GM21423 (cell line): ENCODE measurements at regions not wholly inside any gene's neighbourhood (a gene's known extent, or its start where the extent isn't known, plus 50 kb on each side); places are given as distances from the start of the nearest gene placed in this dataset.
"Not testable (repeated sequence)": the region's sequence is repeated elsewhere in the genome, so short reads cannot be mapped to it uniquely, and the experiment has no call there.

Experiments used
- ATAC-seq: cut with Tn5 transposase; IDR thresholded peaks from one replicate; pipeline ENCODE4 v1.9.1; 2021; ENCODE audit warnings: mild to moderate bottlenecking, moderate library complexity; ENCODE audit not compliant: unreplicated experiment

DNA sequence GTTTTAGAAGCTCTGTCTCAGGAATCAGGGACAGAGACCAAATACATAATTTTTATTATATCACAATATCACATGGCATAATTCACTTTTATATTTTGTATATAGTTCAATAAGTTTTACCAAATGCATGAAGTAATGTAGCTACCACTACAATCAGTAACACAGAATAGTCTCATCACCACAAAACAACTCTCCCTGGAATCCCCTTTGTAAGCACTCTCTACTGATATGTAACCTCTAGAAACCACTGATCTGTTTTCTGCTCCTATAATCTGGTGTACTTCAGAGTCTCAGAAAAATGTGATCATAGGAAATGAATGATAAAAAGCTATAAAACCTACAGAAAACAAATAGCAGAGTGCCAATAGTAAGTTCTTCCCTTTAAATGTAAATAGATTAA is 1465.9 kb downstream of the SPATA31A7 start:
- not testable (repeated sequence) for ATAC-seq

DNA sequence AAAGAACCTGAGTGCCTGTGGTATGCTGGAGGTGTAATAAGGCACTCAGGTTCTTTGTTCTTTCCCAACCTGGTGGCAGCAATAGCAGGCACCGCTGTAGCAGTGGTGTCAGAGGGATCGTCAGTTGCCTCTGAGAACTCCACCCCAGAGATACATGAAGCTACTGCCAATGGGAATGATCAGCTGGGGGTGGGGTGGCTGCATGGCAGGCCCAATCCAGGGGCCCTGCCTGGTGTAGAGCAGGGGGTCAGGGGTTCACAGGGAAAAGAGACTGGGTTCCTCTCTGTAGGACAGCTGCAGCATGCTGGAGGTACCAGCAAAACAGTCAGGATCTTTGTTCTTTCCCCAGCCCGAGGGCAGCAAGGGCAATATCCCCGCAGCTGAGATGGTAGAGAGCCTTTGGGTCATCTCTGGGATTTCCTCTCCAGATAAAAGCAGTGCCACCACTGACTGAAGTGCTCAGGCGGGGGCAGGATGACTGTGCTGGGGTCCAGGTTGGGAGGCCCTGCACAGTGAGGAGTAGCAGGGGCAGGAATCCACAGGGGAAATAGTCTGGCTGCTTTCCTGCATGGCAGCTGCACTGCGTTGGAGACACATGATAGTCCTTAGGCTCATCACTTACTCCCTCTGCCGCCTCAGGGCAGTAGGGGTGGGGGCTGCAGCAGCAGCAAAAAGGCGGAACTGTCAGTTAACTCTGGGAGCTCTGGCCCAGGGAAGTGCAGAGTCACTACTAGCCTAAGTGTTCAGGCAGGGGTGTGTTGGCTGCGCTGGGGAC is 1473.1 kb downstream of the SPATA31A7 start:
- not testable (repeated sequence) for ATAC-seq

DNA sequence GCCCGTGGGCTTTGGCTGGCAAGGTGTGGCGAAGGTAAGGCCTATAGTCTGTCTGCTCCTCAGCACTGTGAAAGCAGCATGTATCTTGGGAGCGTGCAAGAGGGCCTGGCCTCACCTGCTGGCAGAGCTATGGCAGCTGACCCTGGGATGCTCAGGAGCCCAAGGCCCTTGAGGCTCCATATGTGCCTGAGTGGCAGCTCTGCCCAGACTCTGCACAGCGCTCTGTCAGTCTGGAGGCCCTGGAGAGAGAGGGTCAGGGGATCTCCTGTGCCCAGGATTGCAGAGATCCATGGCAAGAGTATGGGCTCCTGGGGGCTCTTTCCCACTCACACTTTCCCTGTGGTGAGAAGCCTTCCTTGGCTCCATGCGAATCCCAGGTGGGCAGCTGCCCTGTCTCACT is 1473.7 kb downstream of the SPATA31A7 start:
- ATAC-seq = not testable (repeated sequence)

DNA sequence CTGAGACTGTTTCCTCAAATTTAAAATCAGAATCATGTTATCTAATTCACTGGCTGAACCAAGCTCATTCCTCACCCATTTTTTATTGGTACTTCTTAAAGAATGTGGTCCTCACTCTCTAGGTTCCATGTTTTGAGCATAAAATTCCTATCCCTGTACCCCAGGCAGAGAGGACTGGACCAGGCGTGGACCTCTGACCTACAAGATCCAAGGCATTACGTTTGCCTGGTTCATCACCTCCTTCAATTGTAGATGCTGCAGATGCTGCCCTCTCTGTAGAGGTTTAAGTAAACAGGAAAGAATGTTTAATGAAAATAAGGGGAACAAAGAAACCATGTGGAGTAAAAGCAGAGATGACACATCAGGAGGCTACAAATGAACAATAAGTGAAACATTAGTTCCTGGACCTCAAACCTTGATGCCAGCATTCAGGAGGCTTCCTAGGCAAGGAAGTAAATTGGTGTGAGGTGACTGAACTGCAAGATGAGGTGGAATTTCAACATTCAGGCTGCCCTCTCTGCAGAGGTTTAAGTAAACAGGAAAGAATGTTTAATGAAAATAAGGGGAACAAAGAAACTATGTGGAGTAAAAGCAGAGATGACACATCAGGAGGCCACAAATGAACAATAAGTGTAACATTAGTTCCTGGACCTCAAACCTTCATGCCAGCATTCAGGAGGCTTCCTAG is 1477.4 kb downstream of the SPATA31A7 start:
- ATAC-seq = peak; percentile 60

DNA sequence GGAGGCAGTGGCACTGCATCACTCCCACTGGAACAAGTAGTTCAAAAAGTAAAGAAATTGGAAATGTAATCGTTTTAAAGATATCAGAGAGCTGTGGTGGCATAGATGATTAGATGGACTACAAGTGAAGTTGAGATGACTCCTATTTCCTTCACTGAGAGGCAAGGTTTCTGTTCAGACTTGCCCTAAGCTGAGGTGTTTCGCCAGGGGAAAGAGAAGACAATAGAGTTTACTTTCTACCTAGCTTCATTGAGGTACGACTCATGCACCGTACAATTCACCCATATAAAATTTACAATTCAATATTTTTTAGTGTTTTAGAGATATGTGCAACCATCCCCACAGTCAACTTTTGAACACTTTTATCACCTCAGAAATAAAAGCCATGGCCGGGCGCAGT is 1487.2 kb downstream of the SPATA31A7 start:
- not testable (repeated sequence) for ATAC-seq

DNA sequence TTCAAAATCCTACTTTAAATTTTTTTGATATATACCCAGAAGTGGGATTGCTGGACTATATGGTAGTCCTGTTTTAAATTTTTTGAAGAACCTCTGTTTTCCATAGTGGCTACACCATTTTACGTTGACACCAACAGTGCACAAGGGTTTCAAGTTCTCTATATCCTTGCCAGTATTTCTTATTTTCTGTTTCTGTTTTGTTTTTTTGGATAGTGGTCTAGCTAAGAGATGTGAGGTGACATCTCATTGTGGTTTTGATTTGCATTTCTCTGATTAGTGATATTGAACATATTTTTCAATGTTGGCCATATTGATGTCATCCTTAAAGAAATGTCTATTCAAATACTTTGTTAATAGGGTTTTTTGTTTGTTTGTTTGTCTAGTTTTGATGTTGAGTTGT is 1488.5 kb downstream of the SPATA31A7 start:
- ATAC-seq = peak; percentile 79

DNA sequence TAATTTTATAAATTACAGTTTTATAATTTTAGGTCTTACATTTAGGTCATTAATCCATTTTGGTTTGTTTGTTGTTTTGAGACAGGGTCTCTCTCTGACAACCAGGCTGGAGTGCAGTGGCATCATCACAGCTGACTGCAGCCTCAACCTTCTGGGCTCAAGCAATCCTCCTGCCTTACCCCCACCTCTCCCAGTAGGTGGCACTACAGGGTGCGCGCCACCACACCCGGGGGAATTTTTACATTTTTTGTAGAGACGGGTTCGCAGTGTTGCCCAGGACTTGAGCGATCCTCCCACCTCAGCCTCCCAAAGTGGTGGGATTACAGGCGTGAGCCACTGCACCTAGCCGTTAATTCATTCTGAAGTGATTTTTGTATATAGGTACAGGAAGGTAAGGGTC is 1489.2 kb downstream of the SPATA31A7 start:
- ATAC-seq = not testable (repeated sequence)

DNA sequence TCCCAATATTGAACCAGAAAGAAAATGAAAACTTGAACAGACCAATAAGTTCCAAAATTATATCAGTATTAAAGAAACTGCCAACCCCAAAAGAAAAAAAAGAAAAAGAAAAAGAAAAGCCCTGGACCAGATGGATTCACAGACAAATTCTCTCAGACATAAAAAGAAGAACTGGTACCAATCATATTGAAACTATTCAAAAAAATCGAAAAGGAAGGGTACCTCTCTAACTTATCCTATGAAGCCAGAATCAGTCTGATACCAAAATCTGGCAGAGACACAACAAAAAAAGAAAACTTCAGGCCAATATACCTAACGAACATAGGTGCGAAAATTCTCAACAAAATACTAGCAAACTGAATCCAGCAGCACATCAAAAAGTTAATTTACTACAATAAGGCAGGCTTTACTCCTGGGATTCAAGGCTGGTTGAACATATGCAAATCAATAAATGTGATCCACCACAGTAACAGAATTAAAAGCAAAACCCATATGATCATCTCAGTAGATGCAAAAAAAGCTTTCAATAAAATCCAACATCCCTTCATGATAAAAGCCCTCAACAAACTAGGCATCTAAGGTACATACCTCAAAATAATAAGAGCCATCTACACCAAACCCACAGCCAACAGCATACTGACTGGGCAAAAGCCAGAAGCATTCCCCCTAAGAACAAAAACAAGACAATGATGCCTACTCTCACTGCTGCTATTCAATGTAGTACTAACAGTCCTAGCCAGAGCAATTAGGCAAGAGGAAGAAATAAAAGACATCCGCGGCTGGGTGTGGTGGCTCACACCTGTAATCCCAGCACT is 1495.2 kb downstream of the SPATA31A7 start:
- ATAC-seq = peak; percentile 82

DNA sequence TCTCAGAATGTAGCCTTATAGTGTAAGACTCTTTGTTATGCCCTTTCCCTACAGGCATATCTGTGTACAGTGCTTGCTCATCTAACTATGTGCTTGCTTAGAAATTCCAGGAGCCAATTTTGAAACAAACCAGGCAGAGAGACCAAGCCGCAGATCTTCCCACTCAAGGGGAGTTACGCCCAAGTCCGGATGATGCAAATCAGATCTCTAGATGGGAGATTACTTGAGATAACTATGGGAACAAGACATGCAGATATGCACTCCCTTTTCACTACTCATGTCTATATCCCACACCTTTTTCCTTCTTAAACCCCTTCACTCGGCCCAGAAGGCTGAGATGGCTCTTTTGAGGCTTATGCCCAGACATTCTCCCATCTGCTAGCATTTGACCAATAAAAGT is 1496.5 kb downstream of the SPATA31A7 start:
- not testable (repeated sequence) for ATAC-seq

DNA sequence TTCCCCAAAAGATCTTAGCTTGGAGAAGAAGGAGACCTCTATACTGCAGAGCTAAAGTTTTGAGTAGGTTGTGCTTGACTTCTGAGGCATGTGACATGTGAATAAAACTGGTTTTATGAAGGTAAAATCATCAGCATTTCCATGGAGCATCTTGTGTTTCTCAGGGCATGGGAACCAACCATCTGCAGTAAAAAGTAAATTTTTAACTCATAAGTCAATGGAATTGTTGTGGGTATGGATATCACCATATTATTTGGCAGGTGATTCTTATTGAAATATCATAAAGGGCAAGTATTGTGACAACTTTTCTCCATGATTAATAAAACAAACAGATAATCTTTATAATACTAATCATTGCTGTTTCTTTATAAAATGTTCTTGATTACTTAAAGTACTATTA is 1503.2 kb downstream of the SPATA31A7 start:
- not testable (repeated sequence) for ATAC-seq

DNA sequence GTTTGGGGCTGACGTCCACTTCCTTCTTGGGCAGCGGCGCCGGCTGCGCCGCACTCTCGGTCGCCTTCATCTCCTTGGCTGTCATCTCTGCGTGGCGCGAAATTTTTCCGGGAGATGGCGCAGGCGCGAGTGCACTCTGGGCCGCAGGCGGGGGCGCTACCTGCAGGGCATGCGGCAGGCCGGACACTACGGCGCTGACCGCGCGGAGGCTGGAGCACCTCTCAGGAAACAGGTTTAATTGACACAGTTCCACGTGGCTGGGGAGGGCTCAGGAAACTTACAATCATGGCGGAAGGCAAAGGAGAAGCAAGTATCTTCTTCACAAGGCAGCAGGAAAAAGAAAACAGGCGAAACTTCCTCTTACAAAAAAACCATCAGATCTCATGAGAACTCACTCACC is 1521.5 kb downstream of the SPATA31A7 start:
- not testable (repeated sequence) for ATAC-seq

DNA sequence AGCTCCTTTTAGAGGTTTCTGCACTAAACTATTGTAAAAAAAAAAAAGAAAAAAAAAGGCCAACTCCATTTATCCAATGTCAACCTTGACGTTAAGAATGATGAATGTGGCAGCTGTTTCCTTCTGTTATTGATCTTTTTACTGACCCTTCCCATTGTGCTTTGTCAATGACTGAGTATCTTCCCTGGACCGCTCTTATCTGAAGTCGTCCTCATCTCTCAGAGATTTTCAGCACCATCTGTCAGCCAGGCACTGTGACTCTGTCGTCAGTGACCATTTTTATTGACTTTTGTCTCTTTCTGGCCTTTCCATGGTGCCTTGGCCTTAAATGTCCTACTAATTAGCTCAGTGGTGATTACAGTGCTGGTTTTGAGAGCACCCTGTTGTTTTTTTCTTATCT is 1535.7 kb downstream of the SPATA31A7 start:
- not testable (repeated sequence) for ATAC-seq

DNA sequence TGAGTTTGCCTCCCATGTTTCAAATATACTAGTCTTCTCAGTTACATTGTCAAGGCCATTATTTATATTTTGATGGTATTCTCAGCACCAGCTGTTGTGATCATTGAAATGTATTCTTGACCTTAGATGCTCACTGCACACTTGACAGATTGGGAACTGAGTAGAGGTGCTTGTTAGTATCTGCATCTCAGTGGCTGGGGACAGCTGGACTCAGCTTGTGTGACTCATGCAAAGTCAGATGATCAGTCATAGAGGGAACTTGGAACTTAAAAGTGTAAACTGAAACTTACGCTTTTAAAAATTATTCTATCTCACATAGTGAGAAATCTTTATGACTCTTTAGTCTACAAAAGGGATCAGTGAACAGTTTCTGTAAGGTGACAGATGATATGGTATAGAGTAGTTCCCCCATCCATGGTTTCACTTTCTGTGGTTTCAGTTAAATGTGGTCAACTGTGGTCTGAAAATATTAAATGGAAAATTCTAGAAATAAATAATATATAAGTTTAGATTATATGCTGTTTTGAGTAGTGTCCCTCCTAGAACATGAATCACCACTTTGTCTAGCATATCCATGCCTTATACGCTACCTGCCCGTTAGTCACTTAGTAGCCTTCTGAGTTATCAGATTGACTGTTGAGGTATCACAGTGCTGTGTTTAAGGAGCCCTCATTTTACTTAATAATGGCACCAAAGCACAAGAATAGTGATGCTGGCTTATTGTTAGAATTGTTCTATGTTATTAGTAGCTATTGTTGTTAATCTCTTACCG is 1540.6 kb downstream of the SPATA31A7 start:
- ATAC-seq = peak; percentile 91

DNA sequence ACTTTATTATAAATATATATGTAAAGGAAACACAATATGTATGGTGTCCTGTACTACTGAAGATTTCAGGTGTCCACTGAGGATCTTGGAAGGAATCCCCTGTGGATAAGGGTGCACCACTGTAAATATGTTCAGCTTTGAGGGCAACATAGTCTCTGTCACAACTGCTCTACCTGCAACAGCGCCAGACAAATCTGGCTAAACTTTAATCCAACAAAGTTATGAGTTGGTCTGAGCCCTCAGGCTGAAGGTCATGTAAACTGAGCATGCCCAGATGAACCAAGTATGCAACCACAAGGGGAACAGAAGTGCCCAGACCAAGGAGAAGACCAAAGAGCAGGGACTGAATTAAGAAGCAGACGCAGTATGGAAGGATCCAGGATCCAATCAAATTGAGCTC is 1541.2 kb downstream of the SPATA31A7 start:
- not testable (repeated sequence) for ATAC-seq

DNA sequence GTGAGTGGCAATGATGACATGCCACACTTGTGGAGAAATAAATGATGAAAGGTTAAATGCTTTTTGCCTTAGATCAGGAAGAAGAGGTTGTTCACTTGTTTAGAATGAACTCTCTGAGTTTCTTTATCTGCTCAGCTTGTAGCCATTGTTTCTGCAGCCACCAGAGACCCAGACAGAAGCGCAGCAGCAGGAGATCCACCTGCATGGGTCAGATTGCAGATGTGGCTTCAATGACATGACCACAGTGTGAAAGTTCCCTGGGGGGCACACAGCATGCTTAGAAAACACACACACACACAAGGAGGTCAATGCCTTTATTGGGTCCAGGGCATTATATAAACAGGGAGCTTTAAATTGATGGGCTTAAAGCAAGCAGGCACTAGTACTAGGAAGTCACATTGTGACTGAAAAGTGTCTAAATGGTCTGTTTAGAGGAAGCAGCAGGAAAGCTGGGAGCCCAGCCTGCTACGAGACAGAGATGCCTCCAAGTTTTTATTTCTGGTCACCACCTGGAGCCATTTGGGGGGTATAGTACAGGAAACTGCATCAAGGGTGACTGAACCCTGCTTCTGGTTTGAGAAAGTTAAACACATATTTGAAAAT is 1547.3 kb downstream of the SPATA31A7 start:
- ATAC-seq = not testable (repeated sequence)

DNA sequence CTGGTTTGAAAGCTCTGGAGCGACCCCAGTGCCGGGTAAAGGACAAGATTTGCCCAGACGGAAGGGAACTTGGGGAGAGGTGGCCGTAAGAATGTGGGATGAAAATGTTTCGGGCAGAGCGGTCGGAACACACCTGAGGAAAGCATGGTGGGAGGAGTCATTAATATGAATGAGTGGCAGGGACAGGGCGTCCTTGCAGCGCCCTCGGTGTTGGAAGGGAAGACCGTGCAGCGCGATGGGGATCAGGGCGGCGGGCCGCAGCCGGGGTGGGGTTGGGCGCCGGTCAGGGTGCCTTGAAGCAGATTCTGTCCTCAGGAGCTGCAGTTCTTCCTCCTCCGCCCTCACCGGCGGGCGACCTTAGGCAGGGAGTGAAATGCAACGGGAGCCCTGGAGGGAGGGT is 1548.1 kb downstream of the SPATA31A7 start:
- ATAC-seq = not testable (repeated sequence)

DNA sequence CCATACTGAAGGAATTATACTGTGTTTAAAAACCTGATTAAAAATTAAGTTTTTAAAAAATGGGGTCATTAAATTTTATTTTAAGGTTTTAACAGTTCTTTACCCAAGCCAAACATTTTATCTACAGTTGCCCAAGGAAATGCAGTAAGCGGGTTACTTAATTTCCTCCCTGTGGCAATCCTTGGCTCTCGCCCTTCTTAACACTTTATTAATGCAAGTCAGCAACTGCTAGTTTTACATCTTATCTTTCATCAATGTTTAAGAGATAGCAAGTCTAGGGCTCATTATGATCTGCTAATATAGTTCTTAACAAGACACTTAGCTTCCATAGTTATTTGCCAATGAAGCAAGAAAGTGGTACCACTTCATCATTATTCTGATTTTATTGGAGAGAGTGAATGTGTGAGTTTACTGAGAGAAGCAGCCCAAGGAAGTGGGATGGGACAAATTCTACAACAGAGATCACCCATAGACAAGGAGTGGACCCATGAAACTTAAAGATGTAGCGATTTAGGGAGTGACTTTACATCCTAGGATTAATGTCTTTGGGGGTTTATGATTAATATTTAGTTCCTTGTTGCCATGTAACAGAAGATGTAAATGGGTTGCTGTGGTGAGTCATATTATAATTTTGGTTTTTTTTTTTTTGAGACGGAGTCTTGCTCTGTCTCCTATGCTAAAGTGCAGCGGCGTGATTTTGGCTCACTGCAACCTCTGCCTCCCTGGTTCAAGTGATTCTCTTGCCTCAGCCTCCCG is 1556.1 kb downstream of the SPATA31A7 start:
- not testable (repeated sequence) for ATAC-seq
